SK-N-SH (cell line): ENCODE measurements at regions not wholly inside any gene's neighbourhood (a gene's known extent, or its start where the extent isn't known, plus 50 kb on each side); places are given as distances from the start of the nearest gene placed in this dataset.

Source experiments
- CTCF ChIA-PET: fragments of 300-600, 350-600 bp; formaldehyde crosslinking; extraction: SDS; loops from one replicate; lab custom pipeline; 2021; lab: Yijun Ruan, JAX
- POLR2A ChIA-PET: fragments of 350-600 bp; sonication (Branson Sonifier 250); formaldehyde crosslinking; extraction: SDS; loops from one replicate; lab custom pipeline; 2020; ENCODE audit warnings: antibody characterized with exemption, inconsistent platforms; lab: Yijun Ruan, JAX
- DNase-seq: peaks from one replicate; pipeline ENCODE4 v3.0.0; 2012
- H2AFZ ChIP-seq: fragments of 200-600 bp; sonication (generic); 2 replicates; pipeline ENCODE4 v1.8.1; 2016; ENCODE audit warnings: antibody characterized with exemption, mild to moderate bottlenecking, low read depth
- H3F3A ChIP-seq: fragments of 200-600 bp; sonication (generic); replicated peaks from 2 replicates; pipeline ENCODE3; 2016; ENCODE audit warnings: antibody characterized with exemption, mild to moderate bottlenecking; ENCODE audit not compliant: insufficient read depth
- H3K27ac ChIP-seq, 2 experiments: fragments of 200-500 bp in 1 of 2; fragments of 200-600 bp in 1 of 2; sonication (Bioruptor generic) in 1 of 2; sonication (generic), shearing (Covaris generic) in 1 of 2; 2 replicates each; pipeline versions ENCODE4 v1.5.1 to v1.6.1; 2014 to 2016; ENCODE audit warnings: low read depth in 2 of 2, inconsistent platforms in 1 of 2, low read length in 1 of 2, mild to moderate bottlenecking in 1 of 2, mixed read lengths in 1 of 2
- H3K27me3 ChIP-seq: fragments of 200-600 bp; sonication (generic), shearing (Covaris generic); 2 replicates; pipeline ENCODE4 v1.6.1; 2016; ENCODE audit warnings: mixed run types; ENCODE audit not compliant: insufficient read depth
- H3K36me3 ChIP-seq, 2 experiments: fragments of 200-500 bp in 1 of 2; fragments of 200-600 bp in 1 of 2; sonication (Bioruptor generic) in 1 of 2; sonication (generic) in 1 of 2; replicated peaks in 1 of 2; 2 replicates each; pipeline versions ENCODE3 to v1.5.1; 2014 to 2016; ENCODE audit warnings: low read length in 1 of 2, mild to moderate bottlenecking in 1 of 2; ENCODE audit not compliant: insufficient read depth in 2 of 2, control insufficient read depth in 1 of 2
- H3K4me1 ChIP-seq, 2 experiments: fragments of 200-500 bp in 1 of 2; fragments of 200-600 bp in 1 of 2; sonication (Bioruptor generic) in 1 of 2; sonication (generic), shearing (Covaris generic) in 1 of 2; 2 replicates each; pipeline versions ENCODE4 v1.5.1 to v1.6.1; 2014 to 2016; ENCODE audit warnings: low read depth in 1 of 2, low read length in 1 of 2, mixed run types in 1 of 2; ENCODE audit not compliant: insufficient read depth in 2 of 2, control insufficient read depth in 1 of 2
- H3K4me2 ChIP-seq: fragments of 200-600 bp; sonication (generic), shearing (Covaris generic); 2 replicates; pipeline ENCODE4 v1.6.1; 2017; ENCODE audit warnings: mixed run types
- H3K4me3 ChIP-seq, 2 experiments: fragments of 200-500 bp in 1 of 2; fragments of 200-600 bp in 1 of 2; sonication (Bioruptor generic) in 1 of 2; sonication (generic), shearing (Covaris generic) in 1 of 2; 2 replicates each; pipeline versions ENCODE4 v1.5.1 to v1.8.1; 2014 to 2016; ENCODE audit warnings: low read depth in 2 of 2, inconsistent platforms in 1 of 2, low read length in 1 of 2, mild to moderate bottlenecking in 1 of 2, mixed read lengths in 1 of 2, moderate library complexity in 1 of 2
- H3K79me2 ChIP-seq: fragments of 200-600 bp; sonication (generic); 2 replicates; pipeline ENCODE4 v1.8.1; 2017; ENCODE audit warnings: mild to moderate bottlenecking; ENCODE audit not compliant: insufficient read depth
- H3K9ac ChIP-seq: fragments of 200-600 bp; sonication (generic); 2 replicates; pipeline ENCODE4 v1.6.1; 2017; ENCODE audit warnings: mixed run types
- H3K9me2 ChIP-seq: fragments of 200-600 bp; sonication (generic); 2 replicates; pipeline ENCODE4 v1.6.1; 2017; ENCODE audit warnings: mixed run types
- H3K9me3 ChIP-seq: fragments of 200-600 bp; sonication (generic); 2 replicates; pipeline ENCODE4 v1.6.1; 2017; ENCODE audit warnings: mixed run types, mild to moderate bottlenecking, moderate library complexity
- H4K20me1 ChIP-seq: fragments of 200-600 bp; sonication (generic); 2 replicates; pipeline ENCODE4 v1.6.1; 2017; ENCODE audit warnings: mild to moderate bottlenecking, mixed run types; ENCODE audit not compliant: insufficient read depth
- ELF1 ChIP-seq: IDR thresholded peaks from 2 replicates; pipeline ENCODE4 v1.4.0; 2012
- EZH2phosphoT487 ChIP-seq: fragments of 200-600 bp; sonication (generic); IDR thresholded peaks from 2 replicates; pipeline ENCODE4 v1.6.1; 2017; ENCODE audit warnings: low read depth, mixed run types, mild to moderate bottlenecking, antibody characterized with exemption, moderate library complexity, borderline replicate concordance
- FOXJ3 ChIP-seq: sonication (generic); formaldehyde crosslinking; IDR thresholded peaks from 2 replicates; pipeline ENCODE4 v1.5.1; 2020; ENCODE audit warnings: mild to moderate bottlenecking, missing genetic modification reagents
- FOXM1 ChIP-seq: IDR thresholded peaks from 2 replicates; pipeline ENCODE4 v1.4.0; 2012; ENCODE audit warnings: low read depth, mild to moderate bottlenecking
- GABPA ChIP-seq: IDR thresholded peaks from 2 replicates; pipeline ENCODE4 v1.4.0; 2012; ENCODE audit warnings: low read depth, mild to moderate bottlenecking
- IRF3 ChIP-seq: fragments of 150-350 bp; IDR thresholded peaks from 2 replicates; pipeline ENCODE4 v1.6.1; 2016; ENCODE audit warnings: mild to moderate bottlenecking, low read depth, low read length
- JUND ChIP-seq: IDR thresholded peaks from 2 replicates; pipeline ENCODE4 v1.4.0; 2012
- MAX ChIP-seq: IDR thresholded peaks from 2 replicates; pipeline ENCODE4 v1.4.0; 2012; ENCODE audit warnings: low read depth
- MEF2A ChIP-seq: IDR thresholded peaks from 2 replicates; pipeline ENCODE4 v1.4.0; 2012; ENCODE audit warnings: low read depth, borderline replicate concordance
- PBX3 ChIP-seq: IDR thresholded peaks from 2 replicates; pipeline ENCODE4; 2012
- RAD21 ChIP-seq: IDR thresholded peaks from 2 replicates; pipeline ENCODE4 v1.6.1; 2012; ENCODE audit warnings: mild to moderate bottlenecking, low read length
- RFX5 ChIP-seq: IDR thresholded peaks from 2 replicates; pipeline ENCODE4 v1.6.1; 2012; ENCODE audit warnings: mild to moderate bottlenecking, improper control_type of control experiment, low read length
- RXRA ChIP-seq: IDR thresholded peaks from 2 replicates; pipeline ENCODE4 v1.4.0; 2012; ENCODE audit warnings: low read depth, mild to moderate bottlenecking, borderline replicate concordance
- SIN3A ChIP-seq: IDR thresholded peaks from 2 replicates; pipeline ENCODE4 v1.6.1; 2012; ENCODE audit warnings: low read depth, mild to moderate bottlenecking, low read length, moderate library complexity, borderline replicate concordance
- SMC3 ChIP-seq: IDR thresholded peaks from 2 replicates; pipeline ENCODE4 v1.6.1; 2012; ENCODE audit warnings: low read depth, low read length, improper control_type of control experiment
- TAF1 ChIP-seq: IDR thresholded peaks from 2 replicates; pipeline ENCODE4 v1.6.1; 2012; ENCODE audit warnings: low read depth, mild to moderate bottlenecking, low read length, moderate library complexity, borderline replicate concordance
- TEAD4 ChIP-seq: IDR thresholded peaks from 2 replicates; pipeline ENCODE4 v1.4.0; 2012; ENCODE audit warnings: mild to moderate bottlenecking, borderline replicate concordance; ENCODE audit not compliant: insufficient read depth
- USF1 ChIP-seq: IDR thresholded peaks from 2 replicates; pipeline ENCODE4 v1.4.0; 2012; ENCODE audit warnings: low read depth, borderline replicate concordance
- USF2 ChIP-seq: fragments of 150-350 bp; IDR thresholded peaks from 2 replicates; pipeline ENCODE4 v1.6.1; 2017; ENCODE audit warnings: antibody characterized with exemption, low read length, low read depth, borderline replicate concordance
- ZBTB33 ChIP-seq: IDR thresholded peaks from 2 replicates; pipeline ENCODE4 v1.4.0; 2012; ENCODE audit warnings: low read depth, borderline replicate concordance
- WGBS: methylation state at CpG from one replicate; pipeline ENCODE4 v1.1.6; 2017; ENCODE audit warnings: low lambda C conversion rate; 5-methylcytosine and 5-hydroxymethylcytosine counted together

- H3K9ac ChIP-seq, result no peak overlapping the region
- no peak overlapping the region for H3K4me3 ChIP-seq
- no peak for DNase-seq
- H3K4me1 ChIP-seq, result peaks cover 0 to 28% of the 10 kb centered on the region in 2 experiments; a peak in 2 of 4 replicates
- H3K27ac ChIP-seq, result no peak overlapping the region
- H3K27me3 ChIP-seq, result no peaks in the 10 kb centered on the region
- WGBS, result 36% methylated on average over 4 of the region's 4 CpGs
- H3K4me2 ChIP-seq, result no peak overlapping the region
- POLR2A ChIA-PET, result no interaction called here
- H3K79me2 ChIP-seq, result no peaks in the 10 kb centered on the region
- no peaks in the 10 kb centered on the region for H4K20me1 ChIP-seq
- H2AFZ ChIP-seq, result no peak overlapping the region
- no peak for TF ChIP-seq RFX5
- no peak for TF ChIP-seq EZH2phosphoT487
- TF ChIP-seq PBX3, result no peak
- TF ChIP-seq IRF3, result no peak
- no peak for TF ChIP-seq JUND
- TF ChIP-seq SMC3, result no peak
- TF ChIP-seq MEF2A, result no peak
- no peak for TF ChIP-seq RAD21
- no peak for TF ChIP-seq SIN3A
- no peak for TF ChIP-seq TEAD4
- no peak for TF ChIP-seq GABPA
- no peak for TF ChIP-seq USF2
- no peak for TF ChIP-seq FOXM1
- TF ChIP-seq USF1, result no peak
- TF ChIP-seq TAF1, result no peak
- no peak for TF ChIP-seq RXRA
- no peak for TF ChIP-seq ELF1
- TF ChIP-seq MAX, result no peak
- TF ChIP-seq FOXJ3, result no peak
- TF ChIP-seq ZBTB33, result no peak
- H3K36me3 ChIP-seq, result no peaks in the 10 kb centered on the region
- no peaks in the 10 kb centered on the region for H3K9me3 ChIP-seq
- H3F3A ChIP-seq, result no peaks in the 10 kb centered on the region
- H3K9me2 ChIP-seq, result no peaks in the 10 kb centered on the region
- CTCF ChIA-PET, result interaction anchor here (0.6 to 2.5 kb wide), 8 partner anchors 12 to 406 kb away, joined by 3 to 20 read pairs (median 3); no protein-coding TSS in a partner anchor
Measured at GRCh38 chr17:51359055-51359454, 98.7 kb downstream of the UTP18 start.
